NCI-H2196 treated with DMSO at 0.1 percent for 48 hours (cell line): ENCODE measurements at regions not wholly inside any gene's neighbourhood (a gene's known extent, or its start where the extent isn't known, plus 50 kb on each side); places are given as distances from the start of the nearest gene placed in this dataset.

ENCODE experiments used
- DNase-seq: peaks from one replicate; lab custom pipeline; 2025; ENCODE audit not compliant: unreplicated experiment; lab: John Stamatoyannopoulos, UW

DNA sequence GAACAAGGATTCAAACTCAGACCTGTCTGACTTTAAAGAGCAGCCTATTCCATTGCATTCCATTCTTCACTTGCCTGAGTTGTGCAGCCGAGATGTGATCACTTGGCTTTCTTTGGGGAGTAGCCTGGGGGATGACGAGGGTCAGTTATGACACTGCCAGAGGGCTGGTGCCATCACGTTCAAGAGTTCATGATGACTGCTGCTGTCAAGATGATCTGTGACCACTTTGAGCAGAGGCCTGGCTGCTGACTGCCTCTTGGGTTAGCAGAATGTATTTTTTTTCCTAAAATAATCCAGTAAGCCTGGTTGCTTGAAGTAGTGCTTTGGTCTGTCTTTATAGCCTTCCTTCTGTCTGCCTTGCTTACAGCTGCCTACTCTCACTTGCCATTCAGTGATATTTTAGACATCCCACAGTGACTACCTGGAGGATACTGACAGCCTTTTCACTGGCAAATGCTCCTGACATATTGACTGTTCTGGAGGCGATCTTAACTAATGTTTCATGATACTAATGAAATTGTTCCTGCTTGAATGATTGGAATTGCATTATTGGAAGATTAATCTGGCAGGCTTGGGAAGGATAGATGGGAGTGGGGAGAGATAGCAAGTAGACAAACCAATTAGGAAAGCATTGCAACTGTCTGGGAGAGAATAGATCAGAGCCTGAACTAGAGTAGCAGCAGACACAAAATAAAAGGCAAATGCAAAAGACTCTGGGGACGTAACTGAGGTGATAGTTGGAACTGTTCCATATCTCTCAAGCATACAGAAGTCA is 221.6 kb upstream of the LCORL start:
- DNase-seq, result no peak

DNA sequence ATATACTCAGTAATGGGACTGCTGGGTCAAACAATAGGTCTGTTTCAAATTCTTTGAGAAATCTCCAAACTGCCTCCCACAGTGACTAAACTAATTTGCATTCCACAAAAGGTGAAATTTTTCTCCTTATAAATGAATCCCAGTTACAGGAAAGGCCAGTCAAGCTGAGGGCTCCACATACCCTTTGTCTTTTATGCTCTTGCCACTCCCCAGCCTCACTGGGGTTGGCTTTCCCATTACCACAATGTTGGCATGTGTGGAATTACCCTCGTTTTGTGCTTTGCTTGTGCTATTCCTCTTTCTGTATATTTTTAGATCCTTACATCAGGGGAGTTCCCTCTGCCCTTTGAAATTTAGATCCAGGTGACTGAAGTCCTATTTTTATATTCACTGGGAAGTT is 220.2 kb upstream of the LCORL start:
- no peak for DNase-seq

DNA sequence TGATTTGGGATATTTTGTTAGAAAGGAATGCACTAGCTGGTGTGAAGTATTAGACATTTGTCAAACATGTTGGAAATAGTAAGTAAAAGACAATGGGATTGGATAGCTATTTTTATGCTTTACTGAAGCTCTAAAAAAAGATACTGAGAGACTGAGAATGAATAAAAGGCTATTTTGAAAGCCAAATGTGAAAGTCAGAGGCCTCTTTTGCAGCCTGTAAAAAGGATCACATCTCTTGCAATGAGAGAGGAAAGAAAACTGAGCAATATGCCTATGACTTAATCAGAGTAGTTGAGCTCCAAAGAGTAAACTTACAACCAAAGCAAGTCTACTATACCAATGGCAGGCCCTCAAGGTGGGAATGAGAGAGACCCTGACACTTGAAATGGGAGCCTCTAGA is 212.6 kb upstream of the LCORL start:
- no peak for DNase-seq

DNA sequence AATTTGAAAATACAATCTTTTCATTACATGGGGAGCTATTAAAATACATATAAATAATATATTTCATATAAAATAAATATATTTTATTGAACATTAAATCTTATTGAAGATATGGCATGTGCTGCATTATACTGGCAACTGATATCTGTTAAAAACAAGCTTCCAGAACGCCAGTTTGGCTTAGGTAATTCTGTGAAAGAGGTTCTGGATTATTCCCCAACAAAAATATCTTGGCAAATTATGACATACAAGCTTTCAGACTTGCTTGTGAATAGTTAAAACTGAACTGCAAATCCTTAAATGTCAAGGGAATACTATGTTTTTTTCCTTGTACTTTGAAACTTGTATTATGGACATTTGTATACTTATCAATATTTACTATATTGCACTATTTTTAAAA is 210.2 kb upstream of the LCORL start:
- DNase-seq, result no peak

DNA sequence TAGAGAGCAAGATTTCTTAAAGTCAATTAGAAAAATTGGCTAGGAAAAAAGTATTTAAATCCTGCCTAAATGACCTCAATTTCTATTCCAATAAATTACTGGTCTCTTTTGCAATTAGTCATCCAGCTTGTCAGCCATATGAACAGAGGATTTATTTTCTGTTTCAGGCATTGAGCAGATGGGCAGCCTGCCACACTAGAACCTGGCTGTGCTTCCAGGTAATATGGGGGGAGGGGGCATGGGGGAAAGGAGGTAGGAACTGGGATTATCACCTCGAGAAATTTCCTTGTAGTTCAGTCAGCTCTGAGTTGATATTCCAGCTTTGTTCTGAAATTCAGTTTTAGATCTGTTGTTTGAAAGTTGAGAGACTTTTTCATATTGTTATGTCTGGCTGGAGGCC is 206.3 kb upstream of the LCORL start:
- DNase-seq, result no peak

DNA sequence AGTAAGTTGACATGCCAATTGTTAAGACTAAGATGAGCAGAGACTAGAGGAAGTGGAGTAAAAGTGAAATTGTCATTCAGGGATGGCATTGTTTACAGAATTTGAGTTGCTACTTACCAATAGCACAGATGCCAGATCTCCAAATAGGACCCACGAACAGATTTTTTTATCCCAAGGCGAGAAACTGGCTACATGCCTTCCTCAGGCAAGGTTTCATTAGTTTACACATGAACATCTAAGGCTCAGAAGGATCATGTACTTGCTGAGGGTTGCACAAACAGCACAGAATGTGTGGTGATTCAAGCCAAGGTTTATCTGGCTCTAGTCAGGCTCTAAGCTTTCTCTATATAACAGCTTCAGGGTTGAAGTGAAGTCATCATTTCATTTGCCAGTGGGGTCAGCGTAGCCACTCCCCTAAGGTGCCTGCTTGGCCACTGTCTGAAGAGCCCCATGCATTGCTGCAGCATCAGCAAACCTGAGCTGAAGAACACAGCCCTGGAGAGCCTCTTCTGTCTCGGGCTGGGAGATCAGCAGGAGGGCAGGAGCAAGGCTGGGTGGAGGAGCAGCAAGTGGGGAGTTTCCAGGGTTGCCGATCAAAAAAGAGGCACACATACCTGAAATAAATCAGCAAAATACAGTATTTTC is 193.0 kb upstream of the LCORL start:
- DNase-seq, result no peak

DNA sequence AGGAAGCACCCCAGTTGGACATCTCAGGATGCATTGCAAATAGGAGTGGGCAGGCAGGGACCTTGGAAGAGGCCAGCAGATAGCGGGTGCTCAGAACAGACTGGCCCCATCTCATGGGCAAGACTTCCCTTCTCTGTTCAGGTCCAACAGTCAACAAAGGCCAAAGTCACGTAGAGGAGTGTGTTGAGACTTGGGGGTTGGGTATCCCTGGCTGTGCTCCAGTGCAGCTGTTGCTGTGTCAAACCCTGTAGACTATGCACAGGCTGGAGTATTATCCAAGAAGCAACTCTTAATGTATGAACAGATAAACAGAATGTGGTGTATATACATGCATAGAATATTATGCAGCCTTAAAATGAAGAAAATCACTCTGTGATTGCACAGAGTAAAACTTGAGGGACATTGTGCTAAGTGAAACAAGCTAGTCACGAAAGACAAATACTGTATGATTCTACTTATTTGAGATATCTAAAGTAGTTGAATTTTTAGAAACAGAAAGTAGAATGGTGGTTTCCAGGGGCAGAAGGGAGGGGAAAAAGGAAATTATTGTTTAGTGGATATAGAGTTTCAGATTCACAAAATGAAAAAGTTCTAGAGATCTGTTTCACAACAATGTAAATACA is 192.1 kb upstream of the LCORL start:
- no peak for DNase-seq

DNA sequence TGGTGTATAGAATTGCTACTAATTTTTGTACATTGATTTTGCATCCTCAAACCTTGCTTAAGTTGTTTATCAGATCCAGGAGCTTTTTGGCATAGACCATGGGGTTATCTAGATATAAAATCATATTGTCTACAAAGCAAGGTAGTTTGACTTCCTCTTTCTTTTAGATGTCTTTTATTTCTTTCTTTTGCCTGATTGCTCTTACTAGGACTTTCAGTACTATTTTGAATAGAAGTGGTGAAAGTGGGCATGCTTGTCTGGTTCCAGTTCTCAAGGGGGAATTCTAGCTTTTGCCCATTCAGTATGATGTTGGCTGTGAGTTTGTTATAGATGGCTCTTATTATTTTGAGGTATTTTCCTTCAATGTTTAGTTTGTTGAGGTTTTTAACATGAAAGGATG is 187.9 kb upstream of the LCORL start:
- no peak for DNase-seq

DNA sequence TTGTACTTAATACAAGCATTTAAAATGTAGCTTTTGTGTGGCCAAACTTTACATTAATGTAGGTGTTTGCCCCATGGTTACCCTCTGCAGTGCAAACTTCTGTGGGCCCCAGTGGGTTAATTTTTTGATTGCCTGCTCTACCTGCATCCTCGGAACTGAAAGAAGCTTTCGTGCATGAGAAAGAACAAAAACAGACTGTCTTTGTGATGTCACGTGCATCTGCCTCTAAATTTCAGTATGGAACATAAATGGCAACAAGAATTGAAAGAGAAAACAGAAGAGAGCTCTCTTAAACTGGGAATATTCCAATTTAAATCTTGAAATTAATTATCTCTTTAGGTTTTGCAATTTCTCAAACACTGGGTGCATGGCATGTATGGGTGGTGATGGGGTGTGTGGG is 182.4 kb upstream of the LCORL start:
- DNase-seq, result no peak

DNA sequence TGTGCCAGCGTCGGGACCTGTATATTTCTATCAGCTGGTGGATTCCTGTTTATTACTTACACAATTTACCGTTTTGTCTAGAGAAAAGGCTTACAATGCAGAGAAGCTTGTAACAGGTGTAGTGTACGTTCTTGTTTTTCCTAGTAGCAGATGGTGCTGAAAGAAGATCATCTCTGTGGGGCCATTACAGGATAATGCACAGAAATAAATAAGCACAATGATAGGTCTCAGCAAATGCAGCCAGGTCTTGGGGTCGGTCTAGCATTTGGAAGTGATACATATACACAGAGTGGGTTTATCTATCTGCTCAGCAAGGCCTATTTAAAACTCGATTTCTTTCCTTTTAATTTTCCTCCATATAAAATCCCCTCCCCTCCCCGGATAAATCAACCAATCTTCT is 180.9 kb upstream of the LCORL start:
- no peak for DNase-seq

DNA sequence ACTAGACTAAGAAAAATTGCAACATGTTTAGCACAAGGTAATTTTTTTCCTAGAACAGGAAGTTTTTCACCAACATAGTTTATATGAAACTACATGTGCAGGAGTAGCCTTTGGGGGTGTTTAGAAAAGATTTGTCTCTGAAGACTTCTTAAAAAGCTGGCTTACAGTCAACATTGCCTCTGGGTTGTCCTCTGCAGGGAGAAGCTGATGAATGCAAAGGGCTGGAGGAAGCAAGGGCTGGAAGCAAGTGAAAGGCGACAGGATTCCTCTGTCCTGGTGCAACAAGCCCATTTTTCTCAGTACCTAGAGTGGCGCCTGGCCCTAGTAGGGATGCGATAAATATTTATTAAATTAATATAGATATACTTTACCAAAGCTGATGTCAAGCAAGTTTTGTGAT is 180.3 kb upstream of the LCORL start:
- DNase-seq, result no peak

DNA sequence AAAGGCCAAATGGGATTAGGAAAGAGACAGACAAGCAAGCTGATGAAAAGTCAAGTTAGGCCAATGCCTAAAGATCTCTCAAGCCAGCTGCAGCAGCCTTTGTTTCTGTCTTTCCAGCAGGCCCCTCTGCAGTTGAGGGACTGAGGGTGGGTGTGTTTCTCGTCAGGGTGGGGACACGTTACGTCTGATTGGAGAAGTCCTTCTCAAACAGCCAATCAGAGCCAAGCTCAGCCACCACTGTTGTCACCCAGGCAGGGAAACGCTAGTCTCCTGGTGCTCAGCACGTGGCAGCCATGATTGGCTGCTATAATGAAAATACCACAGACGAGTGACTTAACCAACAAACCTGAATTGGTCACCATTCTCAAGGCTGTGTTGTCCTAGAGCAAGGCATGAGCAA is 177.1 kb upstream of the LCORL start:
- DNase-seq, result no peak

DNA sequence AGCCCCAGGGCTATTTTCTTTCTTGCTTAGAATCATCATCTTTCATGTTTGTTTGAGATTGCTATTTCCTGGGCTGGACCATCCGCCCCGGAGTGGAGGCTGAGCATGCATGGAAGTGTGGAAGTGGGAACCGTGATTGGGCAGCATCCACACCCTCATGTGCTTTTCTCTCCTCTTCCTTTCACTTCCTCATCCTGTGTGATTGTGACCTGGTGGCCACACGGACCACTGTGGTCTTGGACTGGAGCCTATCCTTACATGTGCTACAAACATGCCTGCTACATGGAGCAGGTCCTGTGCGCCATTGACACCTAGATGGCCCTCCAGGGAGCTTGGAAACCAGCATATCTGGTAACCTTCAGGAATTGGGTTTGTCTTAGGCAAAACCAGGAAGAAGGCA is 175.9 kb upstream of the LCORL start:
- no peak for DNase-seq

DNA sequence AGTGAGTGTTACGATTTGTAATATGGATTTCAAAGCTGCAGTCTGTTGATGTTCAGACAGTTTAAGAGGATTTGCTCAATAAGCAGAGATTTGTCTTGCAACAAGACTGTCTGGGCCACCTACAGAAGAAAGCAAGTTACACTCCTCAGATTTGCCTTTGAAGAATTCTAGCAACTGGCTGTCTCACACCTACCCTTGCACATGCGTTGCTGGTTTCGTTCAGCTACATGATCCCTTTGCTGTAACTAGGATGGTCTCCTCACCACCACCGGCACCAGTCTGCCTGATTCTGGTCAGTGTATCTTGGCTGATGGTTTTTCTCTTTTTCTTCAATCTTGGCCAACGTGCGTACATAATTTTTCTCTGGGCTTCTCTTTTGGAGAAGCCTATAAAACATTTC is 172.7 kb upstream of the LCORL start:
- DNase-seq, result no peak

DNA sequence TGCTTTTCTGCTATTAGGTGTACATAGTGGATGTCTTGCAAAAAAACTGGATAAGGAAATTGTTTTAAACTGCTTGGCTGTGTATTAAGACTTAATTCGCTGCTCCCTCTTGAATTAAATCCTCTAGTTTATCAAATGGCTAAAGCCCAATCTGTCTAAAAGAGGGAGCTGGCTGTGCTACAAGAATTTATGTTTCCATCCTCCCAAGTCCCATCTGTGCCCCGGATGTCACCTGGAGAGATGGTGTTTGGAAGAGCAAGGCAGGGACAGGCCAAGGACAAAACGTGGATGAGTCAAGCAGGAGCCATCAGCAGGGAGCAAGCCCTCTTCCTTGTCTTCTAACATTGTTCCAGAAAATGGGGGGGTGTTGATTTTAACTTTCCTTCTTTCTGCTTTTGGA is 171.3 kb upstream of the LCORL start:
- DNase-seq, result no peak

DNA sequence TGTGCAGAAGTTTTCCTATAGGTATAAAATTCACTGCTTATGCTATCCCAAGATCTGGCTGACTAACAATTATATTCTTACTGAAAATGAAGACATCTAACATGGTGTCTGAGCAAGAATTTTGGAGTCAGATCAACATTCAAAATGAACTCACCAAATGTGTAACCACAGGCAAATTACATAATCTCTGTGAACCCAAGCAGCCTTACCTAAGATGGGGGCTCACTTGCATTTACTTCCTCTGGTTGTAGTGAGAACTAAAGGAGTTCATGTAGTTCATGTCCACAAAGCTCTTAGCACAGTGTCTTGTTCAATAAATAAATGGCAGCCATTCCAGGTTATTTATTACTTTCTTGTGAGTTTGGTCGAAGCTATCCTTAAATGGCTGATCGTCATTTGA is 163.9 kb upstream of the LCORL start:
- no peak for DNase-seq

DNA sequence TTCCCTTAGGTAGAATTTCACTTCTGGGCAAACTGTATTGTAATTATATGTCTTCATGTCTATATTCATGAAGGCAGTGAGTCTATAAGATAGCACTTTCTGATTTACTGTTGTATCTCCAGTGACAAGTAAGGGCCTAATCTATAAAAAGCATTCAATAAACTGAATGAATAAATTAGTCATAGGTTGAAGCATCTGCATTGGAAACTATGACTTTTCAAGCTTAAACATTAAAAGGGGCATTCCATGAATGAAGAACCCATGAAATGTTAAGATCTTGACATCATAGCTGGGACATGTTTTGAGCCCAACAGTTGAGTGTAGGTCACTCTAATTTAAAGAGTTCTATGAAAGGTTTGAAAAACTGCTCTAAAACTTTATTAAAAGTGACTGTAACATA is 159.3 kb upstream of the LCORL start:
- no peak for DNase-seq

DNA sequence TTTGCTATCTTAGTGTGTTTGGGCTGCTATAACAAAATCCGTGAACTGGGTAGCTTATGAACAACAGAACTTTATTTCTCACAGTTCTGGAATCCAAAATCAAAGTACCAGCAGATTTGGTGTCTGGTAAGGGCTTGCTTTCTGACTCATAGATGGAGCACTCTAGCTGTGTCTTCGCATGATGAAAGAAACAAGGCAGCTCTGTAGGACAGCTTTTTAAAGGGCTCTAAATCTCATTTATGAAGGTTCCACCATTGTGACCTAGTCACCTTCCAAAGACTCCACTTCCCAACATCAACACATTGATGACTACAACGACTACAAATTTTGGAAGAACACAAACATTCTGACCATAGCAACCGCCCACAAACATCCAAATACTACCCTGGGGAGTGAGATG is 158.6 kb upstream of the LCORL start:
- DNase-seq, result no peak

DNA sequence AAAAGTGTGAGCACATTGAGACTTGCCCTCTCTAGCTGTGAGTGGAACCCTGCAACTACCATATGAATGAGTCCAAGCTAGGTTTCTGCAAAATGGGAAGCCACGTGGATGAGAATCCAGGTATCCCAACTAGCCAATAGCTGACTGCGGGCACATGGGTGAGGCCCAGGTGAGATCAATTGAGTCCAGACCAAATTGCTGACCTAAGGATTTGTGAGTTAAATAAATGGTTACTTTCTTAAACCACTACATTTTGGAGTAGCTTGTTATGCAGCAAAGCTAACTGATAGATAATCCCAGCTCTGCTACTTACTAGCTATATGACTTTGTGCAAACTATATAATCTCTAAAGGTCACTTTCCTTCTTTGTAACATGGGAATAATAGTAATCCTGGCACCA is 150.3 kb upstream of the LCORL start:
- no peak for DNase-seq

DNA sequence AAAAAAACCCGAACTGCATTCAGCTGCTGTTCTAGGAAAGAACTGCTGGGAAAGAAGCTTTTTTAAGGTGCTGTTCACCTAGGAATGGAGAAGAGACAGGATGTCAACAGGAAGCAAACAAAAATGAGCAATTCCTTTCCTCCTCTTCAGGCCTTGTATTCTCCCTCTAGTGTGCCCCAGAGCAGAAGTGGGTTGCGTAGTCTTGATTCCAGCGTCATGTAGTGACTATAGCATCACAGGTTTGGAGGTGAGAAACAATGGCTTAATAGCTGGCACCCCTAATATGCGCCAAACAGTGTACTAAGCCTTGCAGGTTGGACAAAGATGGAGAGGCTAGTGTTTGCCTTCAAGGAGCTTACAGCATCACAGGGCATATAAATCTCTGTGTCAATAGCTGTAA is 146.3 kb upstream of the LCORL start:
- no peak for DNase-seq

DNA sequence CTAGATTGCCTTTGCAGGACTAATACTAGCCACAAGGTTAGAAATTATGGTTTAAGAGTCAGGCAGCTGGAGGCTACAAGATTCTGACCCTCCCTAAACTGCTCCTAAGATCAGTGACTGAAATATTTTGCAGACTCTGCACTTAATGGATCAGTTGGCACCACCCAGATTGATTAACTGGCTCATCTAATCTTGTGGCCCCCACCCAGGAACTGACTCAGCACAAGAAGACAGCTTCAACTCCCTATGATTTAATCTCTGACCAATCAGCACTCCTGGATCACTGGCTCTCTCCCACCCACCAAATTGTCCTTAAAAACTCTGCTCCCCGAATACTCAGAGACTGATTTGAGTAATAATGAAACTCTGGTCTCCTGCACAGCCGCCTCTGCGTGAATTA is 145.4 kb upstream of the LCORL start:
- no peak for DNase-seq

DNA sequence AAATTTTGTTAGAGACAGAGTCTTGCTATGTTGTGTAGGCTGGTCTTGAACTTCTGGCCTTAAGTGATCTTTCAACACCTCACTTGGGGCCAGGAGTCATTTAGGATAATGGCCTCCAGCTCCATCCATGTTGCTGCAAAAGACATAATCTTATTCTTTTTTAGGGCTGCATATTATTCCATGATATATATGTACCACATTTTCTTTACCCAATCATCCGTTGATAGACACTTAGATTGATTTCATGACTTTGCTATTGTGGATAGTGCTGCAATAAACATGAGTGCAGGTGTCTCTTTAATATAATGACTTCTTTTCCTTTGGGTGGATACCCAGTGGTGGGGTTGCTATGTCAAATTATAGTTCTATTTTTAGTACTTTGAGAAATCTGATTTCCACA is 140.9 kb upstream of the LCORL start:
- DNase-seq, result no peak
